T-cell (primary cell): ENCODE measurements at regions not wholly inside any gene's neighbourhood (a gene's known extent, or its start where the extent isn't known, plus 50 kb on each side); places are given as distances from the start of the nearest gene placed in this dataset.

Source experiments
- ATAC-seq, 4 experiments: fragments of 200-7000 bp in 3 of 4; fragments of 150-1000 bp in 1 of 4; cut with Tn5 transposase; replicated peaks in 1 of 4; 1 replicate in 3 of 4; 2 replicates in 1 of 4; pipeline ENCODE4 v1.10.0; 2021; ENCODE audit warnings: moderate library complexity in 3 of 4, mild to moderate bottlenecking in 2 of 4, moderate number of reproducible peaks in 1 of 4
- CTCF ChIA-PET, 2 donors: fragments of 300-600 bp; sonication (Branson Sonifier 250); formaldehyde crosslinking; loops; one replicate each; lab custom pipeline; 2022; ENCODE audit warnings: antibody characterized with exemption in 2 of 2; lab: Charles Lee
- POLR2A ChIA-PET, 2 donors: fragments of 300-600 bp; sonication (Branson Sonifier 250); formaldehyde crosslinking; loops; one replicate each; lab custom pipeline; 2022; ENCODE audit warnings: antibody characterized with exemption in 2 of 2; lab: Charles Lee
- DNase-seq, 35 experiments: peaks; one replicate each; pipeline versions ENCODE4 v3.0.0 to v3.0.0-alpha.2; 2013 to 2023
- H3K27ac ChIP-seq: one replicate; pipeline ENCODE4 v1.5.1; 2013; ENCODE audit warnings: low read length
- H3K27me3 ChIP-seq, 2 experiments: replicated peaks in 1 of 2; 1 replicate in 1 of 2; 2 replicates in 1 of 2; pipeline versions ENCODE4 v1.6.1 to v1.7.0; 2013; ENCODE audit warnings: low read length in 1 of 2, mixed read lengths in 1 of 2; ENCODE audit not compliant: control insufficient read depth in 2 of 2, insufficient read depth in 2 of 2; ENCODE audit errors: extremely low read depth in 1 of 2
- H3K36me3 ChIP-seq, 2 donors: 1 replicate in 1 of 2; 2 replicates in 1 of 2; pipeline versions ENCODE4 v1.6.1 to v1.7.0; 2013; ENCODE audit warnings: low read length in 1 of 2; ENCODE audit not compliant: control insufficient read depth in 2 of 2, insufficient read depth in 1 of 2; ENCODE audit errors: extremely low read depth in 1 of 2
- H3K4me1 ChIP-seq, 2 experiments: 1 replicate in 1 of 2; 2 replicates in 1 of 2; pipeline versions ENCODE4 v1.6.1 to v1.7.0; 2013; ENCODE audit warnings: low read length in 2 of 2, mixed read lengths in 1 of 2; ENCODE audit not compliant: insufficient read depth in 2 of 2, control insufficient read depth in 1 of 2; ENCODE audit errors: extremely low read depth in 1 of 2
- H3K4me3 ChIP-seq, 2 donors: 1 replicate in 1 of 2; 2 replicates in 1 of 2; pipeline versions ENCODE4 v1.5.1 to v1.7.0; 2013; ENCODE audit warnings: mild to moderate bottlenecking in 2 of 2, low read length in 1 of 2, moderate library complexity in 1 of 2; ENCODE audit not compliant: control insufficient read depth in 1 of 2; ENCODE audit errors: extremely low read depth in 1 of 2
- H3K9me3 ChIP-seq: 2 replicates; pipeline ENCODE4 v1.7.0; 2013
- H3K27ac Mint-ChIP-seq, 2 donors: one replicate each; pipeline ENCODE4 v1.8.0; 2020 to 2021; ENCODE audit warnings: mild to moderate bottlenecking in 2 of 2, mixed read lengths in 2 of 2
- H3K27me3 Mint-ChIP-seq, 2 donors: one replicate each; pipeline ENCODE4 v1.8.0; 2021 to 2022; ENCODE audit warnings: mixed read lengths in 2 of 2
- H3K36me3 Mint-ChIP-seq: one replicate; pipeline ENCODE4 v1.8.0; 2021; ENCODE audit warnings: mixed read lengths
- H3K4me1 Mint-ChIP-seq, 3 donors: one replicate each; pipeline ENCODE4 v1.8.0; 2020 to 2022; ENCODE audit warnings: mixed read lengths in 3 of 3, mild to moderate bottlenecking in 1 of 3
- H3K4me3 Mint-ChIP-seq, 3 donors: one replicate each; pipeline ENCODE4 v1.8.0; 2020 to 2022; ENCODE audit warnings: mild to moderate bottlenecking in 3 of 3, mixed read lengths in 3 of 3, moderate library complexity in 3 of 3
- H3K9me3 Mint-ChIP-seq, 3 donors: one replicate each; pipeline ENCODE4 v1.8.0; 2020 to 2022; ENCODE audit warnings: mixed read lengths in 3 of 3
- WGBS: methylation state at CpG from one replicate; pipeline ENCODE4 v1.1.5; 2013; ENCODE audit warnings: missing lambda C conversion rate; ENCODE audit not compliant: insufficient coverage; 5-methylcytosine and 5-hydroxymethylcytosine counted together

DNA sequence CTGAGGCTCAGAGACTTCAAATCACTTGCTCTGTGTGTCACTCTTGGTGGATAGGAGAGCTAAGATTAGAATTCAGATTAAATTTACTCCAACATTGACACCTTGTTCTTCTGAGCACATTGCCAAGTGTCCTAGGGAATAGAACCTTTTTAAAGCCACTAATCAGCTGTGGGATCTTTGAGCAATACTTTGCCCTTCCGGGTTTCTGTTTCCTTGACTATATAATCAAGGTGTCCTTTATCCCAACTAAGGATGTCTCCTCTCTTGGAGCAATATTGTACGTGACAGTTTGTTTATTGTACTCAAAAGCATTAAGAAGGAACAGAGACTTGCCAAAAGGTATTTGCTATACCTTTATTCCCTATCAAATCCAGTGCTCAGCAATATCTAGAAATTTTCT lies 170.9 kb upstream of the CADPS start:
- ATAC-seq: no peak
- no peak overlapping the region for H3K27ac Mint-ChIP-seq
- no peaks in the 10 kb centered on the region for H3K36me3 Mint-ChIP-seq
- Histone ChIP-seq H3K9me3 (no peaks in the 10 kb centered on the region), H3K36me3 (no peaks in the 10 kb centered on the region), H3K4me3 (no peak overlapping the region), H3K27me3 (no peaks in the 10 kb centered on the region), H3K4me1 (no peaks in the 10 kb centered on the region), H3K27ac (no peak overlapping the region)
- H3K4me1 Mint-ChIP-seq: no peaks in the 10 kb centered on the region
- H3K4me3 Mint-ChIP-seq: no peak overlapping the region
- CTCF ChIA-PET: no interaction called here
- no peaks in the 10 kb centered on the region for H3K27me3 Mint-ChIP-seq
- H3K9me3 Mint-ChIP-seq: peaks cover 2 to 14% (median 11%) of the 10 kb centered on the region in 3 donors
- no CpG with 5 or more reads among the region's 2 CpGs for WGBS
- no peak for DNase-seq
- POLR2A ChIA-PET: no interaction called here

- Mint-ChIP-seq H3K9me3 (peaks cover 2 to 9% (median 7%) of the 10 kb centered on the region in 3 donors), H3K4me3 (no peak overlapping the region), H3K36me3 (no peaks in the 10 kb centered on the region), H3K4me1 (no peaks in the 10 kb centered on the region), H3K27ac (no peak overlapping the region), H3K27me3 (no peaks in the 10 kb centered on the region)
- POLR2A ChIA-PET: no interaction called here
- Histone ChIP-seq H3K4me1 (no peaks in the 10 kb centered on the region), H3K27me3 (no peaks in the 10 kb centered on the region), H3K9me3 (no peaks in the 10 kb centered on the region), H3K27ac (no peak overlapping the region), H3K36me3 (no peaks in the 10 kb centered on the region), H3K4me3 (no peak overlapping the region)
- DNase-seq (no peak), ATAC-seq (no peak)
- no CpG with 5 or more reads among the region's 4 CpGs for WGBS
- CTCF ChIA-PET: no interaction called here
Measured at GRCh38 chr3:63046580-63046979, 171.4 kb upstream of the CADPS start.

- Histone ChIP-seq H3K4me1 (no peaks in the 10 kb centered on the region), H3K4me3 (no peak overlapping the region), H3K36me3 (no peaks in the 10 kb centered on the region), H3K9me3 (no peaks in the 10 kb centered on the region), H3K27me3 (no peaks in the 10 kb centered on the region), H3K27ac (no peak overlapping the region)
- Mint-ChIP-seq H3K4me3 (no peak overlapping the region), H3K9me3 (peaks cover 2 to 9% (median 6%) of the 10 kb centered on the region in 3 donors), H3K4me1 (no peaks in the 10 kb centered on the region), H3K36me3 (no peaks in the 10 kb centered on the region), H3K27me3 (no peaks in the 10 kb centered on the region), H3K27ac (no peak overlapping the region)
- ATAC-seq (no peak), DNase-seq (no peak)
- ChIA-PET CTCF (no interaction called here), POLR2A (no interaction called here)
- WGBS: 100% methylated on average over 1 of the region's 1 CpG
Measured at GRCh38 chr3:63047068-63047467, 171.9 kb upstream of the CADPS start.

- Mint-ChIP-seq H3K27ac (no peak overlapping the region), H3K4me1 (no peaks in the 10 kb centered on the region), H3K9me3 (peaks cover 6 to 14% (median 6%) of the 10 kb centered on the region in 3 donors), H3K36me3 (no peaks in the 10 kb centered on the region), H3K4me3 (no peak overlapping the region), H3K27me3 (no peaks in the 10 kb centered on the region)
- ATAC-seq (no peak), DNase-seq (no peak)
- no peaks in the 10 kb centered on the region for H3K9me3 ChIP-seq
- no peaks in the 10 kb centered on the region for H3K4me1 ChIP-seq
- no peak overlapping the region for H3K4me3 ChIP-seq
- CTCF ChIA-PET: no interaction called here
- POLR2A ChIA-PET: no interaction called here
- 83% methylated on average over 3 of the region's 4 CpGs for WGBS
- H3K27ac ChIP-seq: no peak overlapping the region
- H3K36me3 ChIP-seq: no peaks in the 10 kb centered on the region
- no peaks in the 10 kb centered on the region for H3K27me3 ChIP-seq
Measured at GRCh38 chr3:63048367-63049326, 173.4 kb upstream of the CADPS start.

- no peak for ATAC-seq
- H3K9me3 Mint-ChIP-seq: peaks cover 0 to 14% (median 6%) of the 10 kb centered on the region in 3 donors
- ChIA-PET POLR2A (no interaction called here), CTCF (no interaction called here)
- Histone ChIP-seq H3K4me3 (no peak overlapping the region), H3K27ac (no peak overlapping the region), H3K27me3 (no peaks in the 10 kb centered on the region), H3K4me1 (no peaks in the 10 kb centered on the region), H3K36me3 (no peaks in the 10 kb centered on the region), H3K9me3 (no peaks in the 10 kb centered on the region)
- H3K4me3 Mint-ChIP-seq: no peak overlapping the region
- H3K4me1 Mint-ChIP-seq: no peaks in the 10 kb centered on the region
- WGBS: 86% methylated on average over 2 of the region's 8 CpGs
- no peak overlapping the region for H3K27ac Mint-ChIP-seq
- no peak for DNase-seq
- no peaks in the 10 kb centered on the region for H3K27me3 Mint-ChIP-seq
- no peaks in the 10 kb centered on the region for H3K36me3 Mint-ChIP-seq
Measured at GRCh38 chr3:63050548-63051177, 175.4 kb upstream of the CADPS start.

DNA sequence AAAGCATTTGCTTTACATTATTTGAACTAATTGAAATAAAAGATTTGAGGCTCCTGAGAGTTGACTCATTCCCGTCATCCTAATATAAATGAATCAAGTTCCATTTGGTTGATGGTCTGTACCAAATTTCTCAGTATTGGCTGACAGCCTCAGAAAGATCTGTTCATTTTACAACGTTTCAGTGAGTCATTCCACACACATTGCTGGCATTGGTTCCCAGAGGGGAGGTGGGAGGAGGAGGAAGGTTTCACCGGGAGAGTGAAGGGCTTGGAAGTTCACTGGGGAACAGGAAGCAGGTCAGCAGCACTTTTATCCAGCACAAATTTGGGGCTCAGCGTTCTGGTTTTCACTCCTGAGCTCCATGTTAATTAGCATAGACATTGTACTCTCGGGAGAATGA lies 176.7 kb upstream of the CADPS start:
- ATAC-seq (no peak), DNase-seq (no peak)
- Histone ChIP-seq H3K27me3 (no peaks in the 10 kb centered on the region), H3K27ac (no peak overlapping the region), H3K4me3 (no peak overlapping the region), H3K4me1 (no peaks in the 10 kb centered on the region), H3K9me3 (no peaks in the 10 kb centered on the region), H3K36me3 (no peaks in the 10 kb centered on the region)
- Mint-ChIP-seq H3K4me1 (no peaks in the 10 kb centered on the region), H3K27me3 (no peaks in the 10 kb centered on the region), H3K27ac (no peak overlapping the region), H3K4me3 (no peak overlapping the region), H3K9me3 (peaks cover 0 to 14% (median 6%) of the 10 kb centered on the region in 3 donors), H3K36me3 (no peaks in the 10 kb centered on the region)
- WGBS: 38% methylated on average over 1 of the region's 5 CpGs
- ChIA-PET POLR2A (no interaction called here), CTCF (no interaction called here)
